ENCODE measurements at regions not wholly inside any gene's neighbourhood (a gene's known extent, or its start where the extent isn't known, plus 50 kb on each side); places are given as distances from the start of the nearest gene placed in this dataset.

DNA sequence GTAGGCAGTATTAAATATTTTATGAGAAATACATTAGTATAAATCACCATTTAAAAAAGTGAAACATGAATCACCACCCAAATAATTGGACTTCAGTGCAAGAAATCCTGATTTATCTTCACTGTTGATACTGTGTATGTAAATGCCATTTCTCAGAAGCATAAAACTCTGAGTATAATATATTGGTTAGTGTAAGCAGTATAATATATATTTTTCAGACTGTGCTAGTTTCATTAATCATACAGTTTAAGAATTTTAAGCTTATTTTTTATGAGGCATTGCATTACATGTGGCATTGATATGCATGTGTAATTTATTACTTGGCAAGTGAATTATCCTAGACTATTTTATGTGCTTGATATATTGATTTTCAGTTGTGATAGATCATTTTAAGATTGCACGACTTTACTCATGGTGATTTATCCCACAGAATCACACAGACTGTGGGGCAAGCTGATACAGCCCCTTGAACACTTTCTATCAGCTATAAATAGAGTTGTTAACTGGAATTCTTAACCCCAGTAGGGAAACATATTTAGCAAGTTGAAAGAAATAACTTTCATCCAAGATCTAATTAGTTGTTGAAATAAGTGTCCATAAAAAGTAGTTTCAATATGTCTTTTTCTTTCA is 403.5 kb downstream of the RPL10L start:
- no peak for TF ChIP-seq EZH2 (IDR thresholded peaks at IDR 0.05; ENCODE audit: insufficient read depth, poor library complexity, severe bottlenecking)
- TF ChIP-seq EZH2phosphoT487 (IDR thresholded peaks at IDR 0.05; ENCODE audit: insufficient read depth, low read depth): no peak
